HG03060 (cell line): ENCODE measurements at regions not wholly inside any gene's neighbourhood (a gene's known extent, or its start where the extent isn't known, plus 50 kb on each side); places are given as distances from the start of the nearest gene placed in this dataset.
"Not testable (repeated sequence)": the region's sequence is repeated elsewhere in the genome, so short reads cannot be mapped to it uniquely, and the experiment has no call there.

Experiments used
- ATAC-seq: cut with Tn5 transposase; IDR thresholded peaks from one replicate; pipeline ENCODE4 v1.9.1; 2021; ENCODE audit warnings: low read depth, moderate number of reproducible peaks; ENCODE audit not compliant: unreplicated experiment

GRCh38 chr2:220696280-220696669 is 875.8 kb downstream of the EPHA4 start:
- ATAC-seq = no peak

GRCh38 chr2:220697011-220697410 is 875.1 kb downstream of the EPHA4 start:
- ATAC-seq = no peak

- no peak for ATAC-seq
These were observed 871.0 kb downstream of the EPHA4 start for GRCh38 chr2:220701115-220701514.

- no peak for ATAC-seq
These were observed 868.8 kb downstream of the EPHA4 start for GRCh38 chr2:220703279-220703678.

- ATAC-seq = no peak
These were observed 868.0 kb downstream of the EPHA4 start for GRCh38 chr2:220704081-220704480.

GRCh38 chr2:220704810-220705209 is 867.3 kb downstream of the EPHA4 start:
- no peak for ATAC-seq

- no peak for ATAC-seq
These were observed 866.4 kb downstream of the EPHA4 start for GRCh38 chr2:220705678-220706077.

GRCh38 chr2:220707261-220707660 is 864.8 kb downstream of the EPHA4 start:
- ATAC-seq = no peak

GRCh38 chr2:220708366-220708765 is 863.7 kb downstream of the EPHA4 start:
- no peak for ATAC-seq

- ATAC-seq = no peak
These were observed 854.8 kb downstream of the EPHA4 start for GRCh38 chr2:220717283-220717682.

GRCh38 chr2:220736778-220737177 is 835.3 kb downstream of the EPHA4 start:
- no peak for ATAC-seq

- no peak for ATAC-seq
These were observed 828.9 kb downstream of the EPHA4 start for GRCh38 chr2:220743203-220743602.

GRCh38 chr2:220744861-220745260 is 827.2 kb downstream of the EPHA4 start:
- ATAC-seq = no peak

GRCh38 chr2:220745682-220746081 is 826.4 kb downstream of the EPHA4 start:
- ATAC-seq = no peak

GRCh38 chr2:220747736-220748135 is 824.4 kb downstream of the EPHA4 start:
- ATAC-seq = no peak

- no peak for ATAC-seq
These were observed 823.1 kb downstream of the EPHA4 start for GRCh38 chr2:220748875-220749479.

- no peak for ATAC-seq
These were observed 818.6 kb downstream of the EPHA4 start for GRCh38 chr2:220753486-220753885.

GRCh38 chr2:220756653-220757052 is 815.5 kb downstream of the EPHA4 start:
- ATAC-seq = no peak

- ATAC-seq = not testable (repeated sequence)
These were observed 813.7 kb downstream of the EPHA4 start for GRCh38 chr2:220758376-220758775.

- ATAC-seq = no peak
These were observed 807.9 kb downstream of the EPHA4 start for GRCh38 chr2:220764171-220764570.

- no peak for ATAC-seq
These were observed 804.4 kb downstream of the EPHA4 start for GRCh38 chr2:220767591-220768255.

GRCh38 chr2:220775856-220776488 is 796.1 kb downstream of the EPHA4 start:
- no peak for ATAC-seq
